Neural progenitor cell (in vitro differentiated cells): ENCODE measurements at regions not wholly inside any gene's neighbourhood (a gene's known extent, or its start where the extent isn't known, plus 50 kb on each side); places are given as distances from the start of the nearest gene placed in this dataset.
A peak's percentile ranks its signal among the peaks of the same experiment; 100 is the strongest.

Source experiments
- DNase-seq: peaks from one replicate; pipeline ENCODE4 v3.0.0-alpha.2; 2016; ENCODE audit warnings: low spot score
- H2AFZ ChIP-seq: fragments of 200-600 bp; sonication (generic); replicated peaks from 2 replicates; pipeline ENCODE4 v1.6.1; 2016; ENCODE audit warnings: antibody characterized with exemption
- H3F3A ChIP-seq: fragments of 200-600 bp; sonication (generic); 2 replicates; pipeline ENCODE4 v1.6.1; 2016; ENCODE audit warnings: antibody characterized with exemption, low read depth
- H3K27ac ChIP-seq: fragments of 200-600 bp; sonication (generic); 2 replicates; pipeline ENCODE4 v1.5.1; 2016; ENCODE audit warnings: mild to moderate bottlenecking
- H3K27me3 ChIP-seq: fragments of 200-600 bp; sonication (generic); 2 replicates; pipeline ENCODE4 v1.6.1; 2016; ENCODE audit warnings: mild to moderate bottlenecking, moderate library complexity
- H3K36me3 ChIP-seq: fragments of 200-600 bp; sonication (generic); 2 replicates; pipeline ENCODE4 v1.5.1; 2016
- H3K4me1 ChIP-seq: fragments of 200-600 bp; sonication (generic); 2 replicates; pipeline ENCODE4 v1.6.1; 2016; ENCODE audit warnings: mixed run types
- H3K4me2 ChIP-seq: fragments of 200-600 bp; sonication (generic); 2 replicates; pipeline ENCODE4 v1.6.1; 2016
- H3K4me3 ChIP-seq: fragments of 200-600 bp; sonication (generic); 2 replicates; pipeline ENCODE4 v1.5.1; 2016
- H3K79me2 ChIP-seq: fragments of 200-600 bp; sonication (generic); 2 replicates; pipeline ENCODE4 v1.6.1; 2016; ENCODE audit warnings: low read depth
- H3K9ac ChIP-seq: fragments of 200-600 bp; sonication (generic); 2 replicates; pipeline ENCODE4 v1.6.1; 2016
- H3K9me3 ChIP-seq: fragments of 200-600 bp; sonication (generic); 2 replicates; pipeline ENCODE4 v1.5.1; 2016; ENCODE audit warnings: low read depth
- H4K20me1 ChIP-seq: fragments of 200-600 bp; sonication (generic); 2 replicates; pipeline ENCODE4 v1.6.1; 2016; ENCODE audit warnings: low read depth
- H3K27ac Mint-ChIP-seq: 3 replicates; pipeline ENCODE4 v1.8.0; 2021; ENCODE audit warnings: mixed read lengths
- H3K27me3 Mint-ChIP-seq: 2 replicates; pipeline ENCODE4 v1.8.0; 2022; ENCODE audit warnings: low read depth, mild to moderate bottlenecking, inconsistent platforms, moderate library complexity, mixed read lengths; ENCODE audit not compliant: insufficient read depth
- H3K36me3 Mint-ChIP-seq: 3 replicates; pipeline ENCODE4 v1.8.0; 2021; ENCODE audit warnings: mixed read lengths
- H3K4me1 Mint-ChIP-seq: 3 replicates; pipeline ENCODE4 v1.8.0; 2021; ENCODE audit warnings: mixed read lengths
- H3K4me3 Mint-ChIP-seq: 3 replicates; pipeline ENCODE4 v1.8.0; 2021; ENCODE audit warnings: mild to moderate bottlenecking, moderate library complexity, mixed read lengths
- H3K9me3 Mint-ChIP-seq: 3 replicates; pipeline ENCODE4 v1.8.0; 2020; ENCODE audit warnings: mixed read lengths
- EZH2 ChIP-seq: fragments of 200-600 bp; sonication (generic); IDR thresholded peaks from 2 replicates; pipeline ENCODE4 v1.6.1; 2017; ENCODE audit warnings: antibody characterized with exemption, mild to moderate bottlenecking, moderate library complexity
- EZH2phosphoT487 ChIP-seq: fragments of 200-600 bp; sonication (generic); IDR thresholded peaks from 2 replicates; pipeline ENCODE4 v1.6.1; 2017; ENCODE audit warnings: antibody characterized with exemption
- TF ChIP-seq, protein P1 (sequence below): fragments of 200-600 bp; sonication (generic); IDR thresholded peaks from 2 replicates; pipeline ENCODE4 v1.5.1; 2017; ENCODE audit warnings: antibody characterized with exemption, mild to moderate bottlenecking

DNA sequence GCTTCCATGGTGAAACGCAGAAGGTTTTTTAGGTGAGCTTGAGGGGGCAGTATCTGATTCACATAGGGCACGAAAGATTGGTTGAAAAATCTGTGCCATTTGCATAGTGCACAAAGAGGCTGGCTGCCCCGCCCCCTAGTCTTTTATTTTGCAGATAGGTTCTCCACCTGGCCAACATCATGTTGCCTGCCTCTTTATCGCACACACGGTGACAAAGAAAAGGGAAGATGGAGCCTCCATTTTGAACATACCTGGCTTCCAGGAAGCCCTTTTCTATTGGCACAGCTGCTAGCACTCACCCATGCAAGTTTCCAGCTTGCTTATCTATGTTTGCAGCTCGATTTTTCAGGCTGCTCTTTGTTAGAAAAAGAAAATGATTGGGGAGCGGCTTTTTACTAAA lies 316.2 kb upstream of the KLHL1 start:
- no peak overlapping the region for H3K4me3 ChIP-seq
- H2AFZ ChIP-seq, result peak overlapping the region; percentile 73
- no peaks in the 10 kb centered on the region for H3K4me1 ChIP-seq
- no peaks in the 10 kb centered on the region for H3K27me3 ChIP-seq
- H3K4me2 ChIP-seq, result no peak overlapping the region
- H4K20me1 ChIP-seq, result no peaks in the 10 kb centered on the region
- Mint-ChIP-seq H3K4me1 (no peaks in the 10 kb centered on the region), H3K27me3 (no peaks in the 10 kb centered on the region), H3K9me3 (no peaks in the 10 kb centered on the region), H3K4me3 (no peak overlapping the region), H3K36me3 (no peaks in the 10 kb centered on the region), H3K27ac (no peak overlapping the region)
- no peaks in the 10 kb centered on the region for H3F3A ChIP-seq
- no peak overlapping the region for H3K27ac ChIP-seq
- no peaks in the 10 kb centered on the region for H3K36me3 ChIP-seq
- no peak for TF ChIP-seq EZH2
- no peak for TF ChIP-seq EZH2phosphoT487
- TF ChIP-seq, protein P1, sequence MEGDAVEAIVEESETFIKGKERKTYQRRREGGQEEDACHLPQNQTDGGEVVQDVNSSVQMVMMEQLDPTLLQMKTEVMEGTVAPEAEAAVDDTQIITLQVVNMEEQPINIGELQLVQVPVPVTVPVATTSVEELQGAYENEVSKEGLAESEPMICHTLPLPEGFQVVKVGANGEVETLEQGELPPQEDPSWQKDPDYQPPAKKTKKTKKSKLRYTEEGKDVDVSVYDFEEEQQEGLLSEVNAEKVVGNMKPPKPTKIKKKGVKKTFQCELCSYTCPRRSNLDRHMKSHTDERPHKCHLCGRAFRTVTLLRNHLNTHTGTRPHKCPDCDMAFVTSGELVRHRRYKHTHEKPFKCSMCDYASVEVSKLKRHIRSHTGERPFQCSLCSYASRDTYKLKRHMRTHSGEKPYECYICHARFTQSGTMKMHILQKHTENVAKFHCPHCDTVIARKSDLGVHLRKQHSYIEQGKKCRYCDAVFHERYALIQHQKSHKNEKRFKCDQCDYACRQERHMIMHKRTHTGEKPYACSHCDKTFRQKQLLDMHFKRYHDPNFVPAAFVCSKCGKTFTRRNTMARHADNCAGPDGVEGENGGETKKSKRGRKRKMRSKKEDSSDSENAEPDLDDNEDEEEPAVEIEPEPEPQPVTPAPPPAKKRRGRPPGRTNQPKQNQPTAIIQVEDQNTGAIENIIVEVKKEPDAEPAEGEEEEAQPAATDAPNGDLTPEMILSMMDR, result no peak
- no peaks in the 10 kb centered on the region for H3K79me2 ChIP-seq
- H3K9me3 ChIP-seq, result no peaks in the 10 kb centered on the region
- peak; percentile 6 for DNase-seq
- no peak overlapping the region for H3K9ac ChIP-seq

DNA sequence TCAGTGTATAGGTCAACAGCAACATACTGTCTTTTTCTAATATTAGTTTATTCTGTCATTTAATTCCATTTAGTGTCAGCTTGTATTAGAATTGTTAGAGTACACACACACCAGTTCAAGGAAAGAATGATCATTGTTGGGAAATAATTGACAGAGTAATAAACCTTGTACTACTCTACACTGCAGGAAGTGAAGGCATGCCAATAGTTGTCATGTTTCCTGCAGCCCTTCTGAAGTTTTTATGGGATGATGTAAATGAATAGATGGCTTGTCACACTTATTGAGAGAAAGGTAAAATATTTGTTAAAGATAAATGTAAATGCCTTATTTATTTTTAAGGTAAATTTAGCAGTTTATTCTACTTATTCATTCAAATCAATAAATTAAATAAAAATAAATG lies 306.9 kb upstream of the KLHL1 start:
- no peak for TF ChIP-seq EZH2
- no peak for TF ChIP-seq EZH2phosphoT487
- TF ChIP-seq, protein P1, result no peak
- Mint-ChIP-seq H3K27ac (no peak overlapping the region), H3K27me3 (no peaks in the 10 kb centered on the region), H3K9me3 (no peaks in the 10 kb centered on the region), H3K4me1 (no peaks in the 10 kb centered on the region), H3K4me3 (no peak overlapping the region), H3K36me3 (no peaks in the 10 kb centered on the region)
- Histone ChIP-seq H3F3A (no peaks in the 10 kb centered on the region), H4K20me1 (no peaks in the 10 kb centered on the region), H3K4me1 (no peaks in the 10 kb centered on the region), H3K4me3 (no peak overlapping the region), H3K27me3 (no peaks in the 10 kb centered on the region), H3K79me2 (no peaks in the 10 kb centered on the region), H3K36me3 (no peaks in the 10 kb centered on the region), H3K4me2 (no peak overlapping the region), H2AFZ (no peak overlapping the region), H3K9me3 (no peaks in the 10 kb centered on the region), H3K27ac (no peak overlapping the region), H3K9ac (no peak overlapping the region)
- no peak for DNase-seq

DNA sequence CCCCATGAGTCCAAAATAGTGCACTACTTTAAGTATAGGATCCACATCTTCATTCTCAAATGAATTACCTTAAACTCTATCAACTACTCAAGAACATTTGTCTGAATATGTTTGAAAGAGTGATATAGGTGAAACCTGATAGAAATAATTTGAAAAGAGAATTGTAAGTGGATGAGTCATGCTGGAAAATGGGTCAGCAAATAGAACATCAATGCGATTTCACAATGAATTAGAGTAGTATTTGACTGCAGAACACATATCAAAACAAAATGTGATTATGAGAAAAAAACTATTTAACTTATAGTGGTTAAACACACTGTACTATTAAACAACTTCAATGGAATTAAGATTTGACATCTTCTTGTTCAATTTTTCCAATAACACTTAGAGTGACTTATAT lies 300.6 kb upstream of the KLHL1 start:
- no peaks in the 10 kb centered on the region for H3K4me1 Mint-ChIP-seq
- TF ChIP-seq EZH2 (no peak), EZH2phosphoT487 (no peak)
- TF ChIP-seq, protein P1, result no peak

More for the DNA sequence above, 300.6 kb upstream of the KLHL1 start:
- Mint-ChIP-seq H3K4me3 (no peak overlapping the region), H3K9me3 (no peaks in the 10 kb centered on the region), H3K27me3 (no peaks in the 10 kb centered on the region), H3K27ac (no peak overlapping the region), H3K36me3 (no peaks in the 10 kb centered on the region)
- no peak overlapping the region for H3K4me2 ChIP-seq
- no peak overlapping the region for H3K4me3 ChIP-seq
- H3K79me2 ChIP-seq, result no peaks in the 10 kb centered on the region
- H3K9ac ChIP-seq, result no peak overlapping the region
- no peaks in the 10 kb centered on the region for H3K27me3 ChIP-seq
- H2AFZ ChIP-seq, result no peak overlapping the region
- H3K9me3 ChIP-seq, result no peaks in the 10 kb centered on the region
- no peaks in the 10 kb centered on the region for H3K4me1 ChIP-seq
- no peak overlapping the region for H3K27ac ChIP-seq
- DNase-seq, result no peak
- H3K36me3 ChIP-seq, result no peaks in the 10 kb centered on the region
- H4K20me1 ChIP-seq, result no peaks in the 10 kb centered on the region
- no peaks in the 10 kb centered on the region for H3F3A ChIP-seq
